CMK (cell line): ENCODE measurements at regions not wholly inside any gene's neighbourhood (a gene's known extent, or its start where the extent isn't known, plus 50 kb on each side); places are given as distances from the start of the nearest gene placed in this dataset.
"Not testable (repeated sequence)": the region's sequence is repeated elsewhere in the genome, so short reads cannot be mapped to it uniquely, and the experiment has no call there.

Experiments used
- DNase-seq: peaks from one replicate; pipeline ENCODE4 v3.0.0-alpha.2; 2010; ENCODE audit warnings: low read depth

- DNase-seq = no peak
Measured at GRCh38 chr1:239930686-239931262, 160.9 kb upstream of the FMN2 start.

- no peak for DNase-seq
Measured at GRCh38 chr1:239931341-239931740, 160.3 kb upstream of the FMN2 start.

GRCh38 chr1:239939602-239940001, 152.1 kb upstream of the FMN2 start:
- DNase-seq = no peak

GRCh38 chr1:239943761-239944160, 147.9 kb upstream of the FMN2 start:
- no peak for DNase-seq

- DNase-seq = no peak
Measured at GRCh38 chr1:239944666-239945065, 147.0 kb upstream of the FMN2 start.

GRCh38 chr1:239947801-239948200, 143.9 kb upstream of the FMN2 start:
- DNase-seq = no peak

GRCh38 chr1:239951511-239952140, 140.1 kb upstream of the FMN2 start:
- DNase-seq = peak; percentile 77

- DNase-seq = no peak
Measured at GRCh38 chr1:239952348-239953308, 139.1 kb upstream of the FMN2 start.

GRCh38 chr1:239954836-239955235, 136.8 kb upstream of the FMN2 start:
- DNase-seq = no peak

GRCh38 chr1:239955431-239955830, 136.3 kb upstream of the FMN2 start:
- no peak for DNase-seq

- no peak for DNase-seq
Measured at GRCh38 chr1:239956263-239956662, 135.4 kb upstream of the FMN2 start.

GRCh38 chr1:239958063-239958462, 133.6 kb upstream of the FMN2 start:
- DNase-seq = no peak

GRCh38 chr1:239960366-239960765, 131.3 kb upstream of the FMN2 start:
- DNase-seq = no peak

GRCh38 chr1:239963856-239964255, 127.8 kb upstream of the FMN2 start:
- DNase-seq = no peak

GRCh38 chr1:239976130-239976968, 115.3 kb upstream of the FMN2 start:
- peak; percentile 21 for DNase-seq

- no peak for DNase-seq
Measured at GRCh38 chr1:239977416-239977815, 114.3 kb upstream of the FMN2 start.

- no peak for DNase-seq
Measured at GRCh38 chr1:239979456-239979855, 112.2 kb upstream of the FMN2 start.

- DNase-seq = no peak
Measured at GRCh38 chr1:239982762-239983161, 108.9 kb upstream of the FMN2 start.

GRCh38 chr1:239985044-239985443, 106.6 kb upstream of the FMN2 start:
- no peak for DNase-seq

GRCh38 chr1:239987103-239987745, 104.5 kb upstream of the FMN2 start:
- DNase-seq = peak; percentile 34

GRCh38 chr1:239989990-239990389, 101.7 kb upstream of the FMN2 start:
- no peak for DNase-seq

- not testable (repeated sequence) for DNase-seq
Measured at GRCh38 chr1:239992566-239992965, 99.1 kb upstream of the FMN2 start.
